Left lung (tissue), 4 donors: ENCODE measurements at regions not wholly inside any gene's neighbourhood (a gene's known extent, or its start where the extent isn't known, plus 50 kb on each side); places are given as distances from the start of the nearest gene placed in this dataset.

ENCODE experiments used
- ATAC-seq: fragments of 200-7000 bp; cut with Tn5 transposase; one replicate; pipeline ENCODE4 v1.9.1; 2020; ENCODE audit warnings: moderate library complexity
- DNase-seq, 4 donors: peaks; one replicate each; pipeline ENCODE4 v3.0.0-alpha.2; 2013 to 2020
- H3K27ac ChIP-seq, 2 donors: fragments of 200-600 bp; sonication (generic) in 1 of 2; one replicate each; pipeline versions ENCODE4 v1.5.0 to v1.8.0; 2020 to 2021
- H3K27me3 ChIP-seq, 2 donors: fragments of 200-600 bp; sonication (generic) in 1 of 2; one replicate each; pipeline versions ENCODE4 v1.5.0 to v1.8.0; 2020 to 2021
- H3K36me3 ChIP-seq, 2 donors: fragments of 200-600 bp; sonication (generic) in 1 of 2; one replicate each; pipeline versions ENCODE4 v1.5.0 to v1.8.0; 2020 to 2021
- H3K4me1 ChIP-seq, 2 donors: fragments of 200-600 bp; one replicate each; pipeline ENCODE4 v1.8.0; 2021
- H3K4me3 ChIP-seq, 2 donors: fragments of 200-600 bp; sonication (generic) in 1 of 2; one replicate each; pipeline versions ENCODE4 v1.5.0 to v1.8.0; 2020 to 2021; ENCODE audit warnings: mild to moderate bottlenecking in 1 of 2
- H3K9me3 ChIP-seq, 2 donors: fragments of 200-600 bp; sonication (generic) in 1 of 2; one replicate each; pipeline versions ENCODE4 v1.5.0 to v1.8.0; 2020 to 2021
- CTCF ChIP-seq, 2 donors: fragments of 200-600 bp; sonication (generic) in 1 of 2; IDR thresholded peaks; one replicate each; pipeline versions ENCODE4 v1.5.0 to v1.8.0; 2021; ENCODE audit warnings: antibody characterized with exemption in 2 of 2
- intact Hi-C, 2 donors: fragments of 100-400 bp; cut with DNase I; formaldehyde crosslinking; loops; one replicate each; pipeline versions ENCODE4 v1.11.2 to v1.14.2; 2022
- donor health status: DM: no; HTN: yes; CAD: no.
- donor health status: DM: no; HTN: no; CAD: no.

- no peaks in the 10 kb centered on the region for H3K36me3 ChIP-seq
- no peak for ATAC-seq
- peaks cover 0 to 16% of the 10 kb centered on the region in 2 donors for H3K4me1 ChIP-seq
- peaks cover 0 to 18% of the 10 kb centered on the region in 2 donors for H3K27me3 ChIP-seq
- intact Hi-C loops: no loop called here
- DNase-seq: no peak
- no peak for TF ChIP-seq CTCF (IDR thresholded peaks at IDR 0.05)
- peak overlapping the region; percentile 20 to 49 for H3K4me3 ChIP-seq
- no peaks in the 10 kb centered on the region for H3K9me3 ChIP-seq
- peak overlapping the region in 1 of 2 donors; percentile 2 for H3K27ac ChIP-seq
Measured at GRCh38 chr5:42908086-42908485, 96.4 kb upstream of the SELENOP start.

- Histone ChIP-seq H3K36me3 (no peaks in the 10 kb centered on the region), H3K9me3 (no peaks in the 10 kb centered on the region), H3K27me3 (peaks cover 0 to 18% of the 10 kb centered on the region in 2 donors), H3K4me1 (peaks cover 0 to 13% of the 10 kb centered on the region in 2 donors), H3K27ac (no peak overlapping the region), H3K4me3 (no peak overlapping the region)
- intact Hi-C loops: no loop called here
- TF ChIP-seq CTCF (IDR thresholded peaks at IDR 0.05): no peak
- no peak for DNase-seq
- ATAC-seq: no peak
Measured at GRCh38 chr5:42905827-42906226, 94.1 kb upstream of the SELENOP start.

- intact Hi-C loops: no loop called here
- DNase-seq (no peak), ATAC-seq (no peak)
- H3K36me3 ChIP-seq: no peaks in the 10 kb centered on the region
- H3K27me3 ChIP-seq: no peaks in the 10 kb centered on the region
- H3K27ac ChIP-seq: no peak overlapping the region
- no peak for TF ChIP-seq CTCF (IDR thresholded peaks at IDR 0.05)
- no peaks in the 10 kb centered on the region for H3K9me3 ChIP-seq
- no peak overlapping the region for H3K4me3 ChIP-seq
- H3K4me1 ChIP-seq: no peaks in the 10 kb centered on the region
Measured at GRCh38 chr5:42900734-42901133, 89.0 kb upstream of the SELENOP start.

GRCh38 chr5:42898760-42899159 is 87.1 kb upstream of the SELENOP start:
- TF ChIP-seq CTCF (IDR thresholded peaks at IDR 0.05): no peak
- Histone ChIP-seq H3K4me1 (no peaks in the 10 kb centered on the region), H3K27me3 (no peaks in the 10 kb centered on the region), H3K27ac (no peak overlapping the region), H3K4me3 (no peak overlapping the region), H3K36me3 (no peaks in the 10 kb centered on the region), H3K9me3 (no peaks in the 10 kb centered on the region)
- peak in 1 of 4 donors; percentile 46 for DNase-seq
- intact Hi-C loops: no loop called here
- ATAC-seq: no peak

GRCh38 chr5:42896523-42896922 is 84.8 kb upstream of the SELENOP start:
- Histone ChIP-seq H3K4me3 (no peak overlapping the region), H3K4me1 (no peaks in the 10 kb centered on the region), H3K36me3 (no peaks in the 10 kb centered on the region), H3K27me3 (no peaks in the 10 kb centered on the region), H3K9me3 (no peaks in the 10 kb centered on the region), H3K27ac (no peak overlapping the region)
- TF ChIP-seq CTCF (IDR thresholded peaks at IDR 0.05): no peak
- ATAC-seq (no peak), DNase-seq (no peak)
- intact Hi-C loops: no loop called here
